ENCODE measurements at regions not wholly inside any gene's neighbourhood (a gene's known extent, or its start where the extent isn't known, plus 50 kb on each side); places are given as distances from the start of the nearest gene placed in this dataset.

DNA sequence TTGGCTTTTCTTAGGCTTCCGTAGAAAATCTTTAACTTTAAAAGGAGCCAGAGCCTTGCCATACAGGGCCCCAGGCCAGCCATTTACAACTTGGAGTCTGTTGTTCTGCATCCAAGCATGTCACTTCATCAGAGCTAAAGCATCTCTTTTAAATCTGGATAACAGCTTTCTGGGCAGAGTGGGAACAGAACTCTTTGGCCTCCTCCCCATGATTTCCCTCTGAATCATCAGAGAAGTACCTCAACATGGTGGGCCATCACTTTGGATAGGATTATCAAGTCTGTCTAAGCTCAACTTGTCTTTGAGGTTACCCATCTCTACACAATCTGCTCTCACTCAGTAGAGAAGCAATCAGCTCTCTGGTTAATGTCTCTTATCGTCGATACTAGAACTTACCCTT is 170.9 kb downstream of the SLC6A15 start:
- no peak for ATAC-seq

GRCh38 chr12:84741031-84741430 is 171.6 kb downstream of the SLC6A15 start:
- DNase-seq (ENCODE audit: low spot score) (no peak), ATAC-seq (no peak)

More for the DNA sequence above, 170.9 kb downstream of the SLC6A15 start:
- DNase-seq (ENCODE audit: low spot score), result no peak

DNA sequence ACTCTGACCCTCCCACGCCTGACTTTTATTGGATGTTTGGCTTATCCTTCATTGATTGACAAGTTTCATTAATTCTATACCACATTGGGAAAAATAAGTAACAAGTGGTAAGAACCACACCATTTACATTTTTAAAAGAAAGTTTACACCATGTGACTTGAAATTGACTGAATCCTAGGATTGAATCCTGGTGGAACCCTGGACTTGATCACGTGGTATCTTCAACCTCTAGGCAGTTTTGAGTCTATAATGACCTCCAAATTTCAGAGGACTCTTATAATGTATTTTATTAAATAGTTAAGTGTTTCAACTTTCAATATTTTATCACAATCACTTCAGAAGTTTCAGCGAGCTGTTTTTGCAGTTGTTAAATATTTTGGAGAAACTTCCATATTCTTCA is 172.0 kb downstream of the SLC6A15 start:
- no peak for DNase-seq (ENCODE audit: low spot score)
- ATAC-seq, result no peak

- DNase-seq (ENCODE audit: low spot score) (no peak), ATAC-seq (no peak)
Observed at GRCh38 chr12:84738481-84738972, 174.1 kb downstream of the SLC6A15 start.

DNA sequence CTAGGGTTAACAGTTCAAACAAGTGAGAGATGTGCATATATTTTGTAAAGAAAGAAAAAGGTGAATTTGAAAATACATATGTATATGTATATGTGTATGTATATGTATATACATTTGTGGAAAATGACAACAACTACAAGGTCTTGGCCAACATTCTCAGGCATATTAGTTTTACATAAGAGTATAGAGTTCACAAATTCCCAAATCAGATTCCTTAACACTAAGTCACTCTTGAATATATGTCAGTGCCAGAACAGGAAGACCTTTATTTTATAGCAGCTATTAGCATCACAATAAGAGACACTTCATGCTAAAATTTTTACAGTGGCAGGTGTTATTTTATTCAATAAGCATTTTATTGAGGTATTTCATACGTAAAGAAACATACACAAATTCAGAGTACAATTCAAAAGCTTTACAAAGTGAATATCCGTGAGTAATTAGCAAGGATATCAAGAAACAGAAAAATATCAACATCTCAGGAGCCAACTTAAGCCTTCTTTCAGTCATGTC is 179.7 kb downstream of the SLC6A15 start:
- ATAC-seq (no peak), DNase-seq (ENCODE audit: low spot score) (no peak)

- ATAC-seq (no peak), DNase-seq (ENCODE audit: low spot score) (no peak)
Observed at GRCh38 chr12:84730561-84731162, 181.9 kb downstream of the SLC6A15 start.

DNA sequence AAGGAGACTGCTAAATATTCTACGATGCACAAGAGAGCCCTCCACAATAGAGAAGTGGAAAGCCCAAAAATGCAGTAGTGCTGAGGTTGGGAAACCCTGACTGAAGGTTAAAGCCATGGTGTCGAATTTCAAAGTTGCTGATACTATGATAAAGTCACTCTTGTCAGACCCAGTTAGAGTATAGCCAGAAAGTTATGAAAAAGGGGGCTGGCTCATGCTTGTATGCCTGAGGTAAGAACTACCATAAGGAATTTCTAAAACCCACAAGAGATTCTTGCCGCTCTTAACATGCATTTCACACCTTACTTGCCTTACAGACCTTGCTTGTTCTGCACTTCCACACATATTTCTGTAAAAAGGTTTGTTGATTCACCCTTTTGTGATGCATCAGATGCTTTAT is 184.6 kb downstream of the SLC6A15 start:
- DNase-seq (ENCODE audit: low spot score) (no peak), ATAC-seq (no peak)

- DNase-seq (ENCODE audit: low spot score), result no peak
- no peak for ATAC-seq
Observed at GRCh38 chr12:84726780-84727179, 185.8 kb downstream of the SLC6A15 start.

- no peak for ATAC-seq
- no peak for DNase-seq (ENCODE audit: low spot score)
Observed at GRCh38 chr12:84723988-84724387, 188.6 kb downstream of the SLC6A15 start.

DNA sequence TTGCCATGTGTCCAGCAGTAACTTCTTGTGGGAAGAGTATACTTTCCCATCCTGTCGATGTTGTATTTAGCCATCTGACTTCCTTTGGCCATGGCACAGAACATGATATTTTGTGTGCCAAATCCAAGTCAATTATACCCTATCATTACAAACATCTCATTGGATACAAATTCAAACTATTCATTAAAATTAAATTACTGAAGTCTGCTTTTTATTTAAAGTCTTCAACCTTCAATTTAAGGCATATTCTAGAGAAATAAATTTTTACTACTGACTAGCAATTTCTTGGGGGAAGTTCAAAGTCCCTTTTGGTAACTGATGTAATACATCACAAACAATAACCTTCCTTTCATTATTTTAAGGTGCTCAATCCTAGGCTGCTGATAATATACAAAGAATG is 192.6 kb downstream of the SLC6A15 start:
- ATAC-seq (no peak), DNase-seq (ENCODE audit: low spot score) (no peak)

DNA sequence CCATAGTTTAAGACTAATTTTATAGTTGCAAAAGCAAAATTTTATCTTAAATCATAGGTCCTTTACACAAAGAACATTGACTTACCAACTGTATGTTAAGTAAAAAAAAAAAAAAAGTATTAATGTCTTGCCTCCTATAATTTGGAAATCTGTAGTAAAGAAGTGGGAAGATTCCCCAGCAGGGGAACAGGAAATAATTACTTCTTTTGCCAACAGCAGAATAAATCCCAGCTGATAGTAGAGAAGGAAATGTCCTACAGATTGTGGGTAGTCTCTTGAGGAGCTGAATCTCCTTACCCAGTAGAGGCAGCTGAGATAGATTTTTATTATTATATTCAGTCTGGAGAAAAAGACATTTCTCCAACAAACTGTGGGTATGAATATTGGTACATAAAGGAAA is 193.7 kb downstream of the SLC6A15 start:
- no peak for ATAC-seq

DNA sequence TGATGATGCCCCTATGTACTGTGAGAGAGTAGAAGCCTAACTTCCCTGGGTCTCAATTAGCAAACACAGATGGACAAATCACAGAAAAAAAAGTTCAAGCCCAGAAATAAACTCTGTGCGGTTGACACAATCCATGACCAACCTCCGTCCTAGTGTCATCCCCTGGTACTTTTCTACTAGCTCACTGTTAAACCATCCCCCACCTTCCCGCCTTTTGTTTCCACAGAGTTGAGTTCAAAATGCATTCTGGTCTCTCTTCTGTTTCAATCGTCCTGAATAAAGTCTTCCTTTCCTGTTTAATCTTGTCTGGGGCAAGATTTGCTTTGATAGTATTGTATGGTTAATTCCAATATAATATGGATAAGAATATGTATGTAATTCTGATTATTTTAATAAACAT is 199.9 kb downstream of the SLC6A15 start:
- no peak for ATAC-seq

More for the DNA sequence above, 193.7 kb downstream of the SLC6A15 start:
- DNase-seq (ENCODE audit: low spot score), result no peak

GRCh38 chr12:84706374-84706773 is 206.2 kb downstream of the SLC6A15 start:
- ATAC-seq, result no peak
- DNase-seq (ENCODE audit: low spot score), result no peak

More for the DNA sequence above, 199.9 kb downstream of the SLC6A15 start:
- no peak for DNase-seq (ENCODE audit: low spot score)

DNA sequence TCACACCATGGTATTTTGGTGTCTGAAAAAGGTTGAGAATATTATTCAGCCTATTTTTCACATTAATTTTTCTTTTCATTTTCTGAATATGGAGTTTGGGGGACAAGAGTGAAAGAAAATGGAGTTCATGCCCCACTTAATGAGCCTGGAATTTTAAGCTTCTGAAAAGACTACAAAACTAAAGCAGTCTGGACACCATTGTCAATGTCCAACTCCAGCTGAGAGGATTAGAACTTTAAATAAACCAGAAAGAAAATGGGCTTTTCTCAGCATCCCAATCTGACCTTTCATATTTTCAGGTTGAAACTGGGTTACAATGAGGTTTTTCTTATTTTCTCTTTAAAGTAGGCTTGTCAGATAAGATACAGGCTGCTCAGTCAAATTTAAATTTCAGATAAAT is 207.7 kb downstream of the SLC6A15 start:
- ATAC-seq, result no peak
- DNase-seq (ENCODE audit: low spot score), result no peak

GRCh38 chr12:84702001-84702400 is 210.6 kb downstream of the SLC6A15 start:
- ATAC-seq, result no peak
- DNase-seq (ENCODE audit: low spot score), result no peak

- ATAC-seq (no peak), DNase-seq (ENCODE audit: low spot score) (no peak)
Observed at GRCh38 chr12:84701041-84701440, 211.6 kb downstream of the SLC6A15 start.

DNA sequence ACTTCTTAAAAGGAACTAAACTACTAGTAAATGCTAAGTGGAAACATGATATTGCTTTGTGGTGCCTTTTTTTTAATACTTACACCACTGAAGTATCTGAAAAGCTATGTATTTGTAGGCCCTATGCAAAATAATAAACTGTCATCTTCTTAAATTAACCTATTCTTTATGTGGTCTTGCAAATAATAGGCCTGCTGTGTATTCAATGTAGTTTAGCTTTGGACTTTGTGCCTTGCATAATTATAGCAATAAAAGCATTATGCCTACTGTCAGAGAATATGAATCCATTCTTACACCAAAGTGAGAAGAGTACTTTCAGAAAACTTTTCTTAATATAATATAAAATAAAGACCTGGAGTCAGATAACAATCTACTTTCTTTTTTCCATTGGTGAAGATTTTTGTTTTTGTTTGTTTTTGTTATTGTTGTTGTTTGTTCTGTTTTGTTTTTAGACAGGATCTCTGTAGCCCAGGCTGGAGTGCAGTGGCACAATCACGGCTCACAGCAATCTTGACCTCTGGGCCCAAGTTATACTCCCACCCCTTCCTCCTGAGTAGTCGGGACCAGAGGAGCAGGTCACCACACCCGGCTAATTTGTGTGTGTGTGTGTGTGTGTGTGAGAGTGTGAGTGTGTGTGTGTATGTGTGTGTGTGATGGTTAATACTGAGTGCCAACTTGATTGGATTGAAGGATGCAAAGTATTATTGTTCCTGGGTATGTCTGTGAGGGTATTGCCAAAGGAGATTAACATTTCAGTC is 213.8 kb downstream of the SLC6A15 start:
- no peak for DNase-seq (ENCODE audit: low spot score)
- no peak for ATAC-seq

GRCh38 chr12:84696908-84697540 is 215.6 kb downstream of the SLC6A15 start:
- DNase-seq (ENCODE audit: low spot score), result no peak
- ATAC-seq, result no peak

DNA sequence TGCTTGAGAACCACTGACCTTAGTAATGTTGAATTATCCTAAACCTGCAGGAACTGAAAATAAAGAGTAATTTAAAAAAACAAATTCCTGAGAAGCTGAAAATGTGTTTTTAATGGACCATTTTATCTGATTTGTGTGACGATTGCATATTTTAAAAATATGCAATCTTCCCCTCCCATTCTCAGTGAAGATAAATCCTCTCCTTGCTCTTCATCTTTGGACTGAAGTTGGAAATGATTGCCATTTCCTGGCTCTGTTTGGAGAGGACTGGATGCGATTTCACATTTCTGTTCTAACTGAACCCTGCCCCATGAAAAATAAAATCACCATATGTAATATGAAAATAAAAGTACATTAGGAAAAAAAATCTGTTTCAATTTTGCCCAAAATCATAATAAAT is 216.3 kb downstream of the SLC6A15 start:
- DNase-seq (ENCODE audit: low spot score) (no peak), ATAC-seq (no peak)

- DNase-seq (ENCODE audit: low spot score) (no peak), ATAC-seq (no peak)
Observed at GRCh38 chr12:84694116-84694515, 218.5 kb downstream of the SLC6A15 start.

GRCh38 chr12:84692071-84692470 is 220.5 kb downstream of the SLC6A15 start:
- no peak for DNase-seq (ENCODE audit: low spot score)
- no peak for ATAC-seq

GRCh38 chr12:84691266-84691665 is 221.3 kb downstream of the SLC6A15 start:
- ATAC-seq, result no peak
- no peak for DNase-seq (ENCODE audit: low spot score)
